Nephron (organoid): ENCODE measurements at regions not wholly inside any gene's neighbourhood (a gene's known extent, or its start where the extent isn't known, plus 50 kb on each side); places are given as distances from the start of the nearest gene placed in this dataset.

ENCODE experiments used
- H3K27ac Mint-ChIP-seq, 3 experiments: 2 replicates each; pipeline ENCODE4 v1.8.0; 2020; ENCODE audit warnings: mixed read lengths in 3 of 3, mild to moderate bottlenecking in 2 of 3, moderate library complexity in 1 of 3
- H3K27me3 Mint-ChIP-seq: 2 replicates; pipeline ENCODE4 v1.8.0; 2021; ENCODE audit warnings: low read depth, mild to moderate bottlenecking, moderate library complexity, mixed read lengths
- H3K36me3 Mint-ChIP-seq: 2 replicates; pipeline ENCODE4 v1.8.0; 2020; ENCODE audit warnings: low read depth, mixed read lengths
- H3K4me1 Mint-ChIP-seq: 2 replicates; pipeline ENCODE4 v1.8.0; 2020; ENCODE audit warnings: mixed read lengths
- H3K4me3 Mint-ChIP-seq, 3 experiments: 2 replicates each; pipeline ENCODE4 v1.8.0; 2020; ENCODE audit warnings: mild to moderate bottlenecking in 3 of 3, mixed read lengths in 3 of 3, moderate library complexity in 2 of 3
- H3K9me3 Mint-ChIP-seq: 2 replicates; pipeline ENCODE4 v1.8.0; 2020; ENCODE audit warnings: mixed read lengths
- CTCF ChIP-seq, 3 experiments: fragments of 200-600 bp; sonication (generic); IDR thresholded peaks; one replicate each; pipeline ENCODE4 v1.5.0; 2021; ENCODE audit warnings: antibody characterized with exemption in 3 of 3; ENCODE audit not compliant: unreplicated experiment in 3 of 3

DNA sequence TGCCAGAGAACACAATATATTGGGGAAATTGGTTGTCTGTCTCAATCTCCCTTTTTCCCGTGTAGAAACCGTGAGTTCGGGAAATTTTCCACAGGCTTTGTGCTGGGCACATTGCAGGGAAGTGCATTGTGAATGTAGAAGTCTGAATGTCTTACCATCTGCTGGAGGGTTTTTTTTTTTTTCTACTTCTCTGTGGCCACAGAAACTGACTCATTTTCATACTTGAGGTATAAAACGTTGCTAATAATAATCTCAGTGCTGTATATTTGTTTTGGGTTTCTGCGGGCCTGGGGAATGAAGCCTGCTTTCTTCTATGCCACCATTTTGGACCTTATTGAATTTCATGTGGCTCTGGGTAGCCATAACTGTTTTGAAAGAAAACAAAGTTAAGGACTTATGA lies 1001.2 kb downstream of the STIM2 start:
- H3K4me3 Mint-ChIP-seq = no peak overlapping the region
- H3K4me1 Mint-ChIP-seq = no peaks in the 10 kb centered on the region
- no peaks in the 10 kb centered on the region for H3K27me3 Mint-ChIP-seq
- no peak for TF ChIP-seq CTCF (IDR thresholded peaks at IDR 0.05; ENCODE audit: unreplicated experiment in 3 of 3)
- no peaks in the 10 kb centered on the region for H3K36me3 Mint-ChIP-seq
- no peaks in the 10 kb centered on the region for H3K9me3 Mint-ChIP-seq
- H3K27ac Mint-ChIP-seq = no peak overlapping the region

DNA sequence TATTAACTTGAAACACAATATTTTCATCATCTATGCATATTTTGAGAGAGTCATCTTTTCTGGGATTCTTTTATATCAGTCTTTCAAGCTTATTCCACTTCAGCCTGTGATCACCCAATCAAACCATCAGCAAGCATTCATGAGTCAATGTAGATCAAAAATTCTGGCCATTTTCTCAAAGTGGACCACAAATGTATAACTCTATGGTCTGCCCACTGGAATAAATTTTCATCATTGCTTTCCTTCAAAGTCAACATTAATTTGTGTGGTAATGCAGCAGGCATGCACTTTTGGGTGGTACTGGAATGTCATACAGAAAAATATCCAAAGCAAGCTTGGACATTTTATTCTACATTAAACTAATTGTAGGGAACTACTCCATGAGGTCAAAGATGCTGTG lies 1013.0 kb downstream of the STIM2 start:
- no peak for TF ChIP-seq CTCF (IDR thresholded peaks at IDR 0.05; ENCODE audit: unreplicated experiment in 3 of 3)
- no peak overlapping the region for H3K4me3 Mint-ChIP-seq

DNA sequence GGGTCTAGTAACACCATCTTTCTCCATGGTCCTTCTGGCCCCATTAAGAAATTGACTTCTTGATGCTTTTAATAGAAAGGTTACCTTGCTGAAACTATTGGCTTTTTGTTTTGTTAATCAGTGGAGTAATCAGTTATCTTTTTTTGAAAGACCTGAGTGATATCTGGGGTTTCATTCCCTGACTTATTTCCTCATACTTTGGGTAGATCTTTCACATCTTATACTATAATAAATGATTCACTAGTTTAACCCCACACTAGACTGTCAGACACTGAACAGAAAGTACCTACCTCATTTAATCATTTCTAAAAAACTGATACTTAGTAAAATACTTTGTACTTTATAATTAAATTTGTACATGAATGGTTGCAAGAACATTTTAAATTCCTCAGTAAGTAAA lies 1021.1 kb downstream of the STIM2 start:
- no peaks in the 10 kb centered on the region for H3K9me3 Mint-ChIP-seq
- no peaks in the 10 kb centered on the region for H3K27me3 Mint-ChIP-seq
- H3K4me1 Mint-ChIP-seq = no peaks in the 10 kb centered on the region
- no peak for TF ChIP-seq CTCF (IDR thresholded peaks at IDR 0.05; ENCODE audit: unreplicated experiment in 3 of 3)
- H3K36me3 Mint-ChIP-seq = no peaks in the 10 kb centered on the region
- H3K27ac Mint-ChIP-seq = no peak overlapping the region
- no peak overlapping the region for H3K4me3 Mint-ChIP-seq

More for the DNA sequence above, 1013.0 kb downstream of the STIM2 start:
- H3K9me3 Mint-ChIP-seq = no peaks in the 10 kb centered on the region
- H3K27me3 Mint-ChIP-seq = no peaks in the 10 kb centered on the region
- no peaks in the 10 kb centered on the region for H3K36me3 Mint-ChIP-seq
- no peaks in the 10 kb centered on the region for H3K4me1 Mint-ChIP-seq
- H3K27ac Mint-ChIP-seq = no peak overlapping the region

DNA sequence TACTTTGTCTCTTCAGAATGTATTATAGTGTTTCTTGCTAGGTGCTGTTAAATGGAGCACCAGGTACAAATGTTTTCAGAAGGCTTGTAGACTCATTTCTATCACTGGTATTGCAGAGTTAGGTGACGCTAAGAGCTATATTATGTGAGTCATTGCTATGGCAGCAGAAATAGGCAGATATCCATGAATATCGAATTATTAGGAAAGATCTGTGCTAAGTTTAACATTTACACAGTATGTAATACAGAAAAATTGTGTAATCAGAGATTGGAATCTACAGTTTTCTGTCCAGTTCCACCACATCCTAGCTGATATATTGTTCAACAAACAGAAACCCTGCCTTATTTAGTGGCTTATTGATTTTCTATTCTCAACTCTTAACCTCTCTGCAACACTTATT lies 1025.5 kb downstream of the STIM2 start:
- no peak overlapping the region for H3K4me3 Mint-ChIP-seq
- no peaks in the 10 kb centered on the region for H3K9me3 Mint-ChIP-seq
- no peak overlapping the region for H3K27ac Mint-ChIP-seq
- H3K4me1 Mint-ChIP-seq = no peaks in the 10 kb centered on the region
- TF ChIP-seq CTCF (IDR thresholded peaks at IDR 0.05; ENCODE audit: unreplicated experiment in 3 of 3) = no peak
- no peaks in the 10 kb centered on the region for H3K36me3 Mint-ChIP-seq
- H3K27me3 Mint-ChIP-seq = no peaks in the 10 kb centered on the region

DNA sequence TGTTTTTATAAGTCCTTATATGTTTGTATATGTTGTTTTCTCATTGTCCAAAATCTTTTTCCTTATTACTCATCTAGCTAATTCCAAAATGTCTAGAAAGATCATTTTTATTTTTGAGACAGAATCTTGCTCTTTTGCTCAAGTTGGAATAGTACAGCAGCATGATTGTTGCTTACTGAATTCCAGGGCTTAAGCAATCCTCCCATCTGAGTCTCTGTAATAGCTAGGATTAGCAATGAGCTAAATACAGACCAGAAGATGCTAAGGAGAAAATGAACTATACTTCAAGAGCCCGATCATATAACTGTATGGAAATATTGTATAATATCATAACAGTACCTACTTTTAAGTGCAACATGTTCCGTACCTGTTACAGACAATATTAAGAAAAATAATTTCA lies 1027.0 kb downstream of the STIM2 start:
- Mint-ChIP-seq H3K36me3 (no peaks in the 10 kb centered on the region), H3K4me1 (no peaks in the 10 kb centered on the region), H3K9me3 (no peaks in the 10 kb centered on the region), H3K4me3 (no peak overlapping the region), H3K27me3 (no peaks in the 10 kb centered on the region), H3K27ac (no peak overlapping the region)
- TF ChIP-seq CTCF (IDR thresholded peaks at IDR 0.05; ENCODE audit: unreplicated experiment in 3 of 3) = no peak

- Mint-ChIP-seq H3K36me3 (no peaks in the 10 kb centered on the region), H3K9me3 (no peaks in the 10 kb centered on the region), H3K4me1 (no peaks in the 10 kb centered on the region), H3K27me3 (no peaks in the 10 kb centered on the region), H3K27ac (no peak overlapping the region), H3K4me3 (no peak overlapping the region)
- TF ChIP-seq CTCF (IDR thresholded peaks at IDR 0.05; ENCODE audit: unreplicated experiment in 3 of 3) = no peak
These were observed 1027.9 kb downstream of the STIM2 start for GRCh38 chr4:27888505-27888904.
